MM.1S (cell line): ENCODE measurements at regions not wholly inside any gene's neighbourhood (a gene's known extent, or its start where the extent isn't known, plus 50 kb on each side); places are given as distances from the start of the nearest gene placed in this dataset.
"Not testable (repeated sequence)": the region's sequence is repeated elsewhere in the genome, so short reads cannot be mapped to it uniquely, and the experiment has no call there.

Source experiments
- DNase-seq: peaks from one replicate; pipeline ENCODE4 v3.0.0-alpha.2; 2015
- H2AFZ ChIP-seq: fragments of 300-600 bp; sonication (generic); 2 replicates; pipeline ENCODE4 v1.6.0; 2016; ENCODE audit warnings: antibody characterized with exemption, low read length
- H3F3A ChIP-seq: fragments of 300-600 bp; sonication (generic); 2 replicates; pipeline ENCODE4 v1.6.1; 2016; ENCODE audit warnings: mild to moderate bottlenecking, antibody characterized with exemption, low read length, moderate library complexity, mixed read lengths; ENCODE audit not compliant: insufficient read depth
- H3K27ac ChIP-seq: fragments of 300-600 bp; sonication (generic); 2 replicates; pipeline ENCODE4 v1.5.1; 2016; ENCODE audit warnings: mild to moderate bottlenecking, low read length
- H3K27me3 ChIP-seq: fragments of 300-600 bp; sonication (generic); replicated peaks from 2 replicates; pipeline ENCODE4 v1.6.0; 2016; ENCODE audit warnings: low read length; ENCODE audit not compliant: insufficient read depth
- H3K36me3 ChIP-seq: fragments of 300-600 bp; sonication (generic); replicated peaks from 2 replicates; pipeline ENCODE4 v1.6.1; 2016; ENCODE audit warnings: mild to moderate bottlenecking, low read length, mixed read lengths; ENCODE audit not compliant: insufficient read depth
- H3K4me1 ChIP-seq: fragments of 300-600 bp; sonication (generic); 2 replicates; pipeline ENCODE4 v1.6.1; 2016; ENCODE audit warnings: low read length, mixed read lengths
- H3K4me2 ChIP-seq: fragments of 300-600 bp; sonication (generic); 2 replicates; pipeline ENCODE4 v1.6.0; 2016; ENCODE audit warnings: low read depth, low read length
- H3K4me3 ChIP-seq: fragments of 300-600 bp; sonication (generic); 2 replicates; pipeline ENCODE4 v1.5.1; 2016; ENCODE audit warnings: low read length, mixed read lengths
- H3K79me2 ChIP-seq: fragments of 300-600 bp; sonication (generic); 2 replicates; pipeline ENCODE4 v1.6.1; 2016; ENCODE audit warnings: mixed run types, low read length, mixed read lengths
- H3K9ac ChIP-seq: fragments of 300-600 bp; sonication (generic); 2 replicates; pipeline ENCODE4 v1.6.1; 2016; ENCODE audit warnings: low read length, mixed read lengths
- H3K9me2 ChIP-seq: fragments of 300-600 bp; sonication (generic); replicated peaks from 2 replicates; pipeline ENCODE4 v1.6.1; 2016; ENCODE audit warnings: mild to moderate bottlenecking, low read length, mixed read lengths; ENCODE audit not compliant: insufficient read depth
- H3K9me3 ChIP-seq: fragments of 300-600 bp; sonication (generic); replicated peaks from 2 replicates; pipeline ENCODE4 v1.6.1; 2016; ENCODE audit warnings: mild to moderate bottlenecking, low read length, mixed read lengths; ENCODE audit not compliant: insufficient read depth
- H4K20me1 ChIP-seq: fragments of 300-600 bp; sonication (generic); 2 replicates; pipeline ENCODE4 v1.6.1; 2016; ENCODE audit warnings: mild to moderate bottlenecking, low read length, moderate library complexity, mixed read lengths; ENCODE audit not compliant: insufficient read depth
- EZH2 ChIP-seq: fragments of 300-600 bp; sonication (generic); optimal IDR thresholded peaks from 2 replicates; pipeline ENCODE3; 2017; ENCODE audit warnings: low read depth, mild to moderate bottlenecking, antibody characterized with exemption, low read length, mixed read lengths
- EZH2phosphoT487 ChIP-seq: fragments of 300-600 bp; sonication (generic); IDR thresholded peaks from 2 replicates; pipeline ENCODE4 v1.6.1; 2018; ENCODE audit warnings: antibody characterized with exemption, low read length
- TF ChIP-seq, protein P1 (sequence below): fragments of 300-600 bp; sonication (generic); IDR thresholded peaks from 2 replicates; pipeline ENCODE4 v1.5.1; 2016; ENCODE audit warnings: antibody characterized with exemption, low read length, mixed read lengths

DNA sequence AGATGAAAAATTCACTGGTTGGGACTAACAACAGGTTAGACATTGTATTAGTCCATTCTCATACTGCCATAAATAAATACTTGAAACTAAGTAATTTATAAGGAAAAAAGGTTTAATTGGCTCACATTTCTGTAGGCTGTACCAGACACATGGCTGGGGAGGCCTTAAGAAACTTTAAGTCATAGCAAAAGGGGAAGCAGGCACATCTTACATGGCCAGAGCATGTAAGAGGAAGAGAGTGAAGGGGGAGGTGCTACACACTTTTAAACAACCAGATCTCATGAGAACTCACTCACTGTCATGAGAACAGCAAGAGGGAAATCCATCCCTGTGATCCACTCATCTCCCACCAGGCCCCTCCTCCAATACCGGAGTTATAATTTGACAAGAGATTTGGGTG is 125.9 kb downstream of the SUCLA2 start:
- DNase-seq, result no peak
- Histone ChIP-seq H3K27me3 (no peaks in the 10 kb centered on the region), H3K36me3 (no peaks in the 10 kb centered on the region), H3K9me2 (no peaks in the 10 kb centered on the region), H3F3A (no peaks in the 10 kb centered on the region), H3K79me2 (no peaks in the 10 kb centered on the region), H3K9me3 (no peaks in the 10 kb centered on the region), H3K4me1 (no peaks in the 10 kb centered on the region), H3K4me3 (no peak overlapping the region), H2AFZ (no peak overlapping the region), H3K27ac (no peak overlapping the region), H3K9ac (no peak overlapping the region), H4K20me1 (no peaks in the 10 kb centered on the region), H3K4me2 (no peak overlapping the region)
- TF ChIP-seq, protein P1, sequence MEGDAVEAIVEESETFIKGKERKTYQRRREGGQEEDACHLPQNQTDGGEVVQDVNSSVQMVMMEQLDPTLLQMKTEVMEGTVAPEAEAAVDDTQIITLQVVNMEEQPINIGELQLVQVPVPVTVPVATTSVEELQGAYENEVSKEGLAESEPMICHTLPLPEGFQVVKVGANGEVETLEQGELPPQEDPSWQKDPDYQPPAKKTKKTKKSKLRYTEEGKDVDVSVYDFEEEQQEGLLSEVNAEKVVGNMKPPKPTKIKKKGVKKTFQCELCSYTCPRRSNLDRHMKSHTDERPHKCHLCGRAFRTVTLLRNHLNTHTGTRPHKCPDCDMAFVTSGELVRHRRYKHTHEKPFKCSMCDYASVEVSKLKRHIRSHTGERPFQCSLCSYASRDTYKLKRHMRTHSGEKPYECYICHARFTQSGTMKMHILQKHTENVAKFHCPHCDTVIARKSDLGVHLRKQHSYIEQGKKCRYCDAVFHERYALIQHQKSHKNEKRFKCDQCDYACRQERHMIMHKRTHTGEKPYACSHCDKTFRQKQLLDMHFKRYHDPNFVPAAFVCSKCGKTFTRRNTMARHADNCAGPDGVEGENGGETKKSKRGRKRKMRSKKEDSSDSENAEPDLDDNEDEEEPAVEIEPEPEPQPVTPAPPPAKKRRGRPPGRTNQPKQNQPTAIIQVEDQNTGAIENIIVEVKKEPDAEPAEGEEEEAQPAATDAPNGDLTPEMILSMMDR, result no peak
- TF ChIP-seq EZH2phosphoT487, result no peak
- no peak for TF ChIP-seq EZH2

DNA sequence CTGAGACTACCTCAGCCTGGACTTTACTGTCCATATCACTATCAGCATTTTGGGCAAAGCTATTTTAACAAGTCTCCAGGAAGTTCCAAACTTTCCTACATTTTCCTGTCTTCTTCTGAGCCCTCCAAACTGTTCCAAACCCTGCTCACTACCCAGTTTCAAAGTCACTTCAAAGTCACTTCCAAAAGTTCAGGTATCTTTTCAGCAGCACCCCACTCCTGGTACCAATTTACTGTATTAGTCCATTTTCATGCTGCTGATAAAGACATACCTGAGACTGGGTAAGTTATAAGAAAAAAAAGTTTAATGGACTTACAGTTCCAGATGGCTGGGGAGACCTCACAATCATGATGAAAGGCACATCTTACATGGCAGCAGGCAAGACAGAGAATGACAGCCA is 127.1 kb downstream of the SUCLA2 start:
- H2AFZ ChIP-seq, H3K36me3 ChIP-seq, H3K4me3 ChIP-seq, DNase-seq, H4K20me1 ChIP-seq, H3K4me2 ChIP-seq, H3K79me2 ChIP-seq, H3K9me2 ChIP-seq, H3K27ac ChIP-seq, H3K9me3 ChIP-seq, H3K4me1 ChIP-seq, H3F3A ChIP-seq, H3K27me3 ChIP-seq, H3K9ac ChIP-seq: not testable (repeated sequence)

DNA sequence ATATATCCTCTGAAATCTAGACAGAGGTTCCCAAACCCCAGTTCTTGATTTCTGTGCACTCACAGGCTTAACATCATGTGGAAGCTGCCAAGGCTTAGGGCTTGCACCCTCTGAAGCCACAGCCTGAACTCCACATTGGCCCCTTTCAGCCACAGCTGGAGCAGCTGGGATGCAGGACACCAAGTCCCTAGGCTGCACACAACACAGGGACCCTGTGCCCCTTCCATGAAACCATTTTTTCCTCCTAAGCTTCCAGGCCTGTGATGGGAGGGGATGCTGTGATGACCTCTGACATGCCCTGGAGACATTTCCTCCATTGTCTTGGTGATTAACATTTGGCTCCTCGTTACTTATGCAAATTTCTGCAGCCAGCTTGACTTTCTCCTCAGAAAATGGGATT is 127.8 kb downstream of the SUCLA2 start:
- not testable (repeated sequence) for DNase-seq, H3K4me3 ChIP-seq, H3K27me3 ChIP-seq, H3K4me1 ChIP-seq, H2AFZ ChIP-seq, H3K9me2 ChIP-seq, H3K36me3 ChIP-seq, H3K27ac ChIP-seq, H3K4me2 ChIP-seq, H3K9me3 ChIP-seq, H4K20me1 ChIP-seq, H3F3A ChIP-seq, H3K9ac ChIP-seq, H3K79me2 ChIP-seq

DNA sequence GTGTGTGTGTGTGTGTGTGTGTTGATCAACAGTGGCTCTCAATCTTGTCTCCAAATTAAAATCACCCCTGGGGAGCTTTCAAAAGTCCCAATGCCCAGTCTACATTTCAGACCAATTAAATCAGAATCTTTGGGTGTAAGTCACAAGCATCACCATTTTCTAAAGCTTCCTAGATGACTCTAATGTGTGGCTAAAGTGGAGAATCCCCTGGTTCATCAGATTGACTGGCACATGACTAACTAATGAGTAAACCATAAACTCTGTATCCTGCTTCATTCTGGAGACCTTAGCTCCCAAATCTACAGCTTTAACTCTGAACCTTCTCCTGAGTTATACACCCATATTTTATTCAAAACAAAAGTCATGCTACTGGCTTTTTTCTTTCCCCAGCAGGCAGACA is 131.3 kb downstream of the SUCLA2 start:
- Histone ChIP-seq H2AFZ (no peak overlapping the region), H3K27me3 (no peaks in the 10 kb centered on the region), H3K4me1 (no peaks in the 10 kb centered on the region), H3K27ac (no peak overlapping the region), H3F3A (no peaks in the 10 kb centered on the region), H4K20me1 (no peaks in the 10 kb centered on the region), H3K9me3 (no peaks in the 10 kb centered on the region), H3K9me2 (no peaks in the 10 kb centered on the region), H3K4me3 (no peak overlapping the region), H3K4me2 (no peak overlapping the region), H3K79me2 (no peaks in the 10 kb centered on the region), H3K9ac (no peak overlapping the region), H3K36me3 (no peaks in the 10 kb centered on the region)
- TF ChIP-seq, protein P1, result no peak
- TF ChIP-seq EZH2, result no peak
- no peak for TF ChIP-seq EZH2phosphoT487
- DNase-seq, result no peak
